Right forelimb (tissue), 1 donor: ENCODE measurements at regions not wholly inside any gene's neighbourhood (a gene's known extent, or its start where the extent isn't known, plus 50 kb on each side); places are given as distances from the start of the nearest gene placed in this dataset.
"Not testable (repeated sequence)": the region's sequence is repeated elsewhere in the genome, so short reads cannot be mapped to it uniquely, and the experiment has no call there.

Experiments used
- DNase-seq: peaks from one replicate; pipeline ENCODE4 v3.0.0-alpha.2; 2018

DNA sequence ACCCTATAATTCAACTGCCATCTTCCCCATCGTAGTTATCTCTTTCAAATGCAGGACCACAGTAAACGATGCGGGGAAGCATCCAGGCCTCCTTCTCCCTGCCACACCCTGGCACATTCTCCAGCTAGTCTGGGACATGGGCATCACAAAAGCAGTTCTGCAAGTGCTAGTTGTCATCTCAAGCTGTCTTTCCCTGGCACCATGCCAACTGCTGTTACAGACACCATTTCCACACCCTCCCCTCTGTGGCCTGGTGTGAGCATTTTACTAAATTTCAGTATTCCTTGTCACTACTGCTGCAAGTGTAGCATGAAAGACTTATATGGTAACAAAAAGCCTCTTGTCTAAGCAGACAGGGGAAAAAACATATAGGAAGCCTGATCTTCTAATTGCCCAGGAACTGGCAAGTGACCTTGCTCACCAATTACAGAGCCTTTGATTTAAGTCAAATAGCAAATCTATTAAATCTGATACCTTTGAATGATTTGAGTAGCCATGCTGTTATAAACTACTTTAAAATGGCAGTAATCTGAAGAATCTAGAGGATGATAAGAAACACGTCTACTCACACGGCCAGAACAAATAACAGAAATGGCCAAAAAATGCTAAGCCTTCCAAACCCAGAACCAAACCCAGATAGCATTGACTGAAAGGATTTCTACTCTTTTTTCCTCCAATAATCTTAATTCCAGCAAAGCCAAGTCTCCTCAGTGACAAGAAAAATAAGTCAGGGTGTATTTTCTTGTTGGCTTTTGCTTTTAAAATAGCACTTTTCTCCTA lies 179.0 kb downstream of the NUFIP1 start:
- no peak for DNase-seq

DNA sequence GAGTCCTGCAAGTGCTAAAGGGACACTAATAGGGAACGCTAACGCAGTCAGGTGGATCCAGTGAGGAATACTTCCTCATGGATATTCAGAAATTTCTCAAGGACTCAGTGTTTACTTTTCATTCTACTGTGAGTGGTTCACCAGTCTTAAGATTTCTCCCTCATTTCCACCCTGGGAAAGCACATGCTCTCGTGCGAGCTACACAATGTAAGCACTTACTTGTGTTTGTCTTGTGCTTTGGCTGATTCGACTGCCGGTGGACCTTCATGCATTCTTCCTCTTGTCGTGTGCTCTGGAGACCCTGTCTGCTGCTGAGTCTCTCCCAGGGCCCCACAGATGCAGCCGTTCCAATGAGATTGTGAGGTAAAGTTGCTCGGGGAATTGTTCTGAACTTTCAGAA lies 180.1 kb downstream of the NUFIP1 start:
- no peak for DNase-seq

DNA sequence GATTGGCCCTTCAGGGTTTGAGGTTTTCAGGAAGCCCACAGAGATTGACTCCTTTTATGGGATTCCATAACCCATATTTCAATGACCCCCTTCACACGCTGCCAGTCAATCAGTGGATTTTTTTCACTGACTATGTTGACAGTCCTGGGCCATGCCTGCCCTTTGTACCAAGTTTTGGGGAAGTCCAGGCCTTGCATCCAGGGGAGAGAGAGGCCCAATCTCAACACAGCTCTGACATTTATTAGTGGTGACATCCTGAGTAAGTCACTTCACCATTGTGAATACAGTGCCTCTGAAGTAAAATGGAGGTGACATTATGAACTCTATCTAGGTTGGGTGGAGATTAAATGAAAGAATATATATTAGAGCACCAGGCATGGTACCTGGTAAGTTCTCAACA lies 181.1 kb downstream of the NUFIP1 start:
- no peak for DNase-seq

DNA sequence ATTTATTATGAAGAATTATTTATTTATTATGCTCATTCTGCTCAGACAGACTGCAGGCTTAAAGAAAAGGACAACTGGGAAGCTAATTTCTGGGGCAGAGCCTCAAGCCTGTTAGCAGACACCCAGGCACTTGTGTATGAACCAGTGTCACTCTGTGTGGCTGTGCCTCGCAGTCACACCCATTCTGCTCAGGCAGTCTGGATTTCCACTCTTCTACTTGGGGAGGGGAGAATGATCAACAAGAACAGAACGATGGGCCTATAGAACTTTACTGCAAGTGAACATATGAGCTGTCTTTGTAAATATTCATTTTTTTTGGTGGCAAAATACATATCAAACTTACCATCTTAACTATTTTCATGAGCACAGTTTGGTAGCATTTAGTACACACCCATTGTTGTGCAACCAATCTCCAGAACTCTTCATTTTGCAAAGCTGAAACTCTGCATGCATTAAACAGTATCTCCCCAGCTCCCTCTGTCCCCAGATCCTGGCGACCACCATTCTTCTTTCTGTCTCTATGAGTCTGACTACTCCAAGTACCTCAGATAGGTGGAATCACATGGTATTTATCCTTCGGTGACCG lies 181.7 kb downstream of the NUFIP1 start:
- no peak for DNase-seq

DNA sequence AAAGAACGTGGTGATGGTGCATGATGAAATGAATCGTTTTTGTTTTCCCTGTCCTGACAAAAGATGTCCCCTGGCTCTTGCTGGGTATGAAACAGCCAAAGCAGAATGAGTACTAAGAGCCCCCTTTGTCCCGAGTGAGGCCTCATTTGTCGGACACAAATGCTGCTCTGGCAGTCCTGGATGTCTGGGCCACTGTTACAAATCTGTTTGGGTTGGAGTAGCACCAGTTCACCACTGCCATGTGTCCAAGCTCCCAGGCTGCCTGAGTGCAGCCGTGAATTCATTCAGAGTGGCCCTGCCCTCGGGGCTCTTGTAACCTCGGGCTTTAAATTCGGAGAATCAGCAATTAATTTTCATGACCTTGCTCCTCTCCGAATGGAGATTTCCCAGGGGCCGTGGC lies 182.4 kb downstream of the NUFIP1 start:
- DNase-seq, result no peak

DNA sequence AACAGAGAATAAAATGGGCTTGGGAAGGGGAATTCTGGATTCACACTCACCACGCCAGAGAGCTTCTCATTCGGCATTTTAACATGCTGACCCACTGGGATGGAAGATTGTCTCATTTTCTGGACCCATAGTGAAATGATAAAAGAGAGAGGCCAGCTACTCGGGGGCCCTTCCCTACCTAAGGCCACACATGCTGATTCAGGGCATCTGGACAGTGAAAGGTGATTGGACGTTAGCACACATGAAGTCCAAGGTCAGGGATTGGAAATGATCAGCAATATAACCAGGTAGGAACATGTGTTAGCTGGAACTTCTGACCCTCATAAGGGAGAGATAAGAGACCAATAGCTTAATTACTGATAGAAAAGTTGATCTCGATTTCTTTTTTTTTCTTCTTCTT lies 183.7 kb downstream of the NUFIP1 start:
- no peak for DNase-seq

DNA sequence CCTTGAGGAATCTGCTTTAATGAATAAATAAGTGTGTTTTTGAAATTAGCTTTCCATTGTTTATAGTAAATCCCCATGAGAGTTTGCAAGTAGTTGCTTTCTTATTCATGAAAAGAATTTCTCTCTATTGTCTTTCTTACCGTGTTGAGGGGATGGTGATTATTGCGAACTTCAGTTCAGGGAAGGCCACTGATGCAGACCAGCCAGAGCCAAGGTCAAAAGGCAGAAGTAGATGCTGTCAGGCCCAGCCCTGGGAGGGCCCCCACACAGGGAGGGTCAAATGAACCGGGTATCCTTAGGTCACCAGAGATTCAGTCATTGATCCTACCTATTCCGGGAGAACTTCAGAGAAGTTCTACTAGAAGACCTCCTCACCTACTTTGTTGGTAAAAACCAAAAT lies 185.9 kb downstream of the NUFIP1 start:
- DNase-seq, result no peak

DNA sequence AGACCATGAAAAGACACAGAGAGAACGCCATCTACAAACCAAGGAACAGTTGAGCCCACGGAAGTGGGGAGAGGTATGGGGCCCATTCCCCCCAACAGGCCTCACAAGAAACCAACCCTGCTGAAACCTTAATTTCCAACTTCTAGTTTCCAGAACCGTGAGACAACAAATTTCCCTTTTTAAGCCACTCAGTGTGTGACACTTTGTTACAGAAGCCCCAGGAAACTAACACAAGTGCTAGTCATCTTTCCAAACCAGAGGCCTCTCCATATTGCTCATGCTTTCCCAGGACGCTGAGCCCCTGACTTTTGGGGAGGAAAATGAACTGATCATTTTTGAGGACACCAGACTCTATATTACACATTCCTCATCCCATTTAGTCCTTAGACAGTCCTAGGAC lies 186.8 kb downstream of the NUFIP1 start:
- no peak for DNase-seq

DNA sequence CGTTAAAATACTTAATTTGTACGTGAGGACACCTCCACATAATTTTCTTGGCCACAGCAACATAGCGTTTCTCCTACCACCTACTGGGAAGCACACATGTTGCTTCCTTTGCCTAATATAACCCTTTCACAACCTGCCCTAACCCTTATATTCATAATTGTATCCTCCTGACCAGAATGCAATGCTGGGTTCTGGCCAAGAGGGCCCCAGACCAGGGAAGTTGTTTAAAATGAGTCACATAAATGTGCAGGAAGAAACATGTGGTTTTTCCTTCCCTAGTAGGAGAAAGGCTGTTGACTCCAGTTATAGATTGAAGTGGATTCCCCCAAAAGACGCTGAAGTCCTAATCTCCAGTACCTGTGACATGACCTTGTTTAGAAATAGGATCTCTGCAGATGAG lies 187.3 kb downstream of the NUFIP1 start:
- no peak for DNase-seq

DNA sequence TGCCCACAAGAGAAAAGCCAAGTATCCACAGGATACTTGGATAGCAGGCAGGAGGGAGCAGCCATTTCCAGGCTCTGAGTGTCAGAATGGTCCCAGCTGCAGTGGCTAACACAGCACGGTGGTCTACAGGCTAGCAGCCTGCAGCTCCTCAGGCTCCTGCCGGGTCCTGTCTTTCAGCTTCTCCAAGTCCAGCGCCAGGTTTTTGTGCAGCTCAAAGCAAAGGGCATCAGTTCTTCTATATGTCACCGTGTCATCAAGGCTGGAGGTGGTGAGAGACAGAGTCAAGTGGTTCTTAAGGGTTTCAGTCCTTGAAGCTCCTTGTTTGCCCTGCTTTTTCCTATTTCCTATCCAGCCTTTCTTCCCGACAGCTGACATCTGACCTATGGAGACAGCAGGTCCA lies 188.6 kb downstream of the NUFIP1 start:
- no peak for DNase-seq

DNA sequence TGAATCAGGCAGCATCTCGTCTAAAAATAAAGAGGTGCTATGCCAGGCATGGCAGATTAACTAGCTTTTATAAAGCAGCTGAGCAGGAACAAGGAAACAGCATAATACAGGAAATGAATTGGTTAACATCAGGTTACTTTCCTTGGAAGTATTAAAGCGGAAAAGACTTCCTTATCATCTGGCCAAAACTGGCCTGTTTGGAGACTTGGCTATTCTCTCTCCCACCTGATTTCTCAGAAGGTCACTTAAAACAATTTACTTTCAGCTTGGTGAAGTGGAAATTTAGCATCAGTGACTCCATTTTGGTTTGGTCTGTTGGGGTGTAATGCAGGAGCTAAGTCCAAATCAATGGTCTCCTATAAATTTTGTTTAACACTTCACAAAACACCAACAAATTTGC lies 191.6 kb downstream of the NUFIP1 start:
- no peak for DNase-seq

DNA sequence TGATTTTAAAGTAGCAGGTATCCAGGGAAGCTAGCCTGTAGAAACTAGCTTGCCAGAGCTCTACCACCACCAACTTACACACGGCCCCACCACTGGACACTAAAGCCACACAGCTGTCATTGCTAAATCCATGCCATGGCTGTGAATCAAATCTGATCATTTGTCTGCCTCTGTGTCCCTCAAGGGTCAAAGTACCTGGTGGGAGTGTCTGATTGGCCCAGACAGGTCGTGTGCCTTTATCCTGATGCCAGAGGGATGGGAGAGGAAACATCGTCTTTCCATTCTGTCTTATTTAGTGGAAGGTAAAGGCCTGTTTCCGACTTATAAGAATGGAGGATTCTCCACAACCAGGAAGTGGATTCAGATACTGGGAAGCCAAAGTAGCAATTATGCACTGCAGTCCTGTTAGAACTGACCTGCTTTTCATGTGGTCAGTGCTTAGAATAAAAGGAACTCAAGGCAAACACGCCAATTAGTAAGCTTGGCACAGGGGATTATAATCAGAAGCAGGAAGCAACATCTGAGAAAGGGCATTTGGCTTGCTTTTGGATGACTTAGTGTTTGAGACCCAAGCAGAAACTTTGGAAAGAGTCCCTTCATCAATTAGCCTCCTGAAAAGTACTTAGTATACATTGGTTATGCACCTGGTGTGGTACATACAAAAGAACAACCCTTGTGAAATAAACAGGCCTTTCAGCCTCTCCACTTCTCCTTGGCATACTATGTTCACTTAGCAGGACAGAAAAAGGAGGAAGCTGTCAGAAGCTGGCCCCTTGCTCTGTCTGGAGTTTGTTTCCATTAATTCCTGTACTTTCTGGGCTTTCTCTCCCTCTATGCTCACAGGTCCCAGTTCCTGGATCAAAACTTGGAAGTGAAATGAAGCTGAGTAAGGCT lies 192.4 kb downstream of the NUFIP1 start:
- DNase-seq, result no peak

DNA sequence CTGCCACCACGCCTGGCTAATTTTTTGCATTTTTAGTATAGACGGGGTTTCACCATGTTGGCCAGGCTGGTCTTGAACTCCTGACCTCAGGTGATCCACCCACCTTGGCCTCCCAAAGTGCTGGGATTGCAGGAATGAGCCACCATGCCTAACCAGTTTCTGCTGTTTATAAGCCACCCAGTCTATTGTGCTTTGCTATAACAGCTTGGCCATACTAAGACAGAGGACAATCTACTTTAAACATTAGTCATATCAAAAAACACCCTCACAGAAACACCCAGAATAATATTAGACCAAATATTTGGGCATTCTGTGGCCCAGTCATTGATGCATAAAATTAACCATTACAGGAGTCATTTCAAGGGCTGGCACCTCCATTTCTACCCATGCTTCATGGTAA lies 193.2 kb downstream of the NUFIP1 start:
- not testable (repeated sequence) for DNase-seq

DNA sequence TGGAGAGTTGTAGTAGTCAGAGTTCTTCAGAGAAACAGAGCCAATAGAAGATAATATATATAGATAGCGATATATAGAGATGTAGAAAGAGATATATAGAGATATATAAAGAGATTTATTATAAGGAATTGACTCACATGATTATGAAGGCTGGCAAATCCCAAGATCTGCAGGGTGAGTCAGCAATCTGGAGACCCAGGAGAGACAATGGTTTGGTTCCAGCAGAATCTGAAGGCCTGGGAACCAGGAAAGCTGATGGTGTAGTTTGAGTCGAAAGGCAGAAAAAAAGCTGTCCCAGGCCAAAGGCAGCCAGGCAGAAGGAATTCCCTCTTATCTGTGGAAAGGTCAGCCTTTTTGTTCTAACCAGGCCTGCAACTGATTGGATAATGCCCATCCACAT lies 194.1 kb downstream of the NUFIP1 start:
- DNase-seq, result no peak

DNA sequence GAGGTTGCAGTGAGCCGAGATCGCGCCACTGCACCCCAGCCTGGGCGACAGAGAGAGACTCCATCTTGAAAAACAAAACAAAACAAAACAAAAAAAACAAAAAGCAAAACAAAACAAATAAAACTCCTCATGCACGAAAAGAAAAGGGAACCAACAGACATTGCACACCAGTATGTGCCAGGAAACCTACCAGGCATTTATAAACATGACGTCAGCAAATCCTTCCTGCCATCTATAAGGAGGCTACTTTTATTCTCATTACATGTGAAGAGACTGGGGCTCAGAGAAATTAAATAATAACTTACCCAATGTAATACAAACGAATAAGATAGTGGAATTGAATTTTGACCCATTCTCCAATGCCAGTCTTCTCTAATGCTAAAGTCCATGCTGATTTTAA lies 197.2 kb downstream of the NUFIP1 start:
- DNase-seq, result no peak

DNA sequence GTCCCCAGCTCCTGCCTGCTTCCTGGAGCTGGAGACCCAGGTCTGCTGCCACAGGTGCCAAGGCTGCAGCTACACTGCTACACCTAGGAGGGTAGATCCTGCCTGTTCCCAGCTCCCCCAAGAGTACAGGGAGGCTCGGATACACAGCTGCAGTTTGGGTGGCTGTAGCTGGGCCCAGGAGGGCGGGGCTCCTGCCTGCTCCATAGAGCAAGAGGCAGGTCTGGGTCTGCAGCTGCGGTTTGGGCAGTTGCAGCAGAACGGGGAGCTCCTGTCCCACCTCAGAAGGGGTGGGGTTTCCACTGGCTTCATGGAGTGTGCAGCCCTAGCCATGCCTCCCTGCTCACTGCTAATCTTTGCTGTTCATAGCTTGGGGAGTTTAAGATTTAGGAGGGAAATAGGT lies 199.0 kb downstream of the NUFIP1 start:
- DNase-seq, result no peak

DNA sequence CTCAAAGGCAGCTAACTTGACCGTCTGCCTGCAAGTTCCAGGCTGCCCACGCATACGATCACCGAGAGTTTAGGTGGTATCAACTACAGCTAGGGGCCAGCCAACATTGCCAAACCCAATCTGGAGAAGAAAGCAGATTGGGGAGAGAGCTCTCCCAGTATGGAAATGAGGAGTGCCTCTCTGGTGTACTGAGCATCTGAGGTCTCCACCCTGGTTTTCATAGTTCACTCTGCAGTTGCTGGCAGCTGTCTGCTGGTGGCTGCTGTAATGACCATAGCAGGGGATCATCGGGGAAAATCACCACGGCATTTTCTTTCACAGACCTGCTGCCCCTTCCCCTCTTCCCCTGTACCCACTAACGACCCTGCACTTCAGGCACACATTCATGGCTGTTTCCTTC lies 201.7 kb downstream of the NUFIP1 start:
- DNase-seq, result no peak

DNA sequence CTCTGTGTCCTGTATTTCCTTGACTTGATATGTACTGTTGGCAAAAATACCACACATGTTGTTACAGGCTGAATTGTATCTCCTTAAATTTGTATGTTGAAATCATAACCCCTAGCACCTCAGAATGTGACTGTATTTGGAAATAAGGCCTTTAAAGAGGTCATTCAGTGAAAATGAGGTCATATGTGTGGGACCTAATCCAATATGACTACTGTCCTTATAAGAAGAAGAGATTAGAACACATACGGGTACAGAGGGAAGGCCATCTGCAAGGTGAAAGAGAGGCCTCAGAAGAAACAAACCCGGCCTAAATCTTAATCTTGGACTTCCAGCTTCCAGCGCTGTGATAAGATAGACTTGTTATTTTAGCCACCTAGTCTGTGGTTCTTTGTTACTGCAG lies 202.5 kb downstream of the NUFIP1 start:
- DNase-seq, result no peak

DNA sequence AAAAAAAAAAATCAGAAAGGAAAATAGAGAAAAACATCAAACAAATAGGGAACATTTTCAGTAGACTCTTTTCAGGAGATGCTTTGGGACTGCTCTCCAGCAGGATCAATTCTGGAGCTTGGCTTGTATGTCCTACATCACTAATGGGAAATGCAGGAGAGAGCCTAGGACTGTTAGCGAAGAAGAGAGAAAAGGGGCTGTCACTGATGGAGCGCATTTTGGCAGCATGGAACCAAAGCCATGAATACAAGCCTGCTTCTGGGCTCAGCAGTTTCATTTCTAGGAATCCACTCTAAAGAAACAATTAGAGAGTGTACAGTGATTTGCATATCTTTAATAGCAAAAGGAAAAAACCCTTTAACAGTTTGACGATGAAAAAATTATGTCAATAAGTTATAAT lies 203.9 kb downstream of the NUFIP1 start:
- no peak for DNase-seq

DNA sequence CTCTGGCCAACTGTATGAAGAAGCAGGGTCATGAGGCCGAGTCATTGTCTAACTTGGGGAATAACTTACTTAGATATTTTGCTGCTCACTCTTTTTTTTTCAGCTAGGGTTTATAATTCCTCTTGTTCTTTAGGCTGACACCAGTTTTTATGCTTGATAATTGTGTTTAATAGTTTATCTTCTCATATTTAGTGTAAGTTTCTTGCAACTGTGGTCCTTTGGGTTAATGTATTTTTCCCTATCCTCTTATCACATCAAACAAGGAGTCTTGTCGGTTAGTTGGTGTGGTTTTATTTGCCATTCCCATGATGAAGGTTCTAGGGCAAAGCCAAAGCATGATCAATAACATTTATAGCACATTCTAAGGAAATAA lies 204.6 kb downstream of the NUFIP1 start:
- no peak for DNase-seq

DNA sequence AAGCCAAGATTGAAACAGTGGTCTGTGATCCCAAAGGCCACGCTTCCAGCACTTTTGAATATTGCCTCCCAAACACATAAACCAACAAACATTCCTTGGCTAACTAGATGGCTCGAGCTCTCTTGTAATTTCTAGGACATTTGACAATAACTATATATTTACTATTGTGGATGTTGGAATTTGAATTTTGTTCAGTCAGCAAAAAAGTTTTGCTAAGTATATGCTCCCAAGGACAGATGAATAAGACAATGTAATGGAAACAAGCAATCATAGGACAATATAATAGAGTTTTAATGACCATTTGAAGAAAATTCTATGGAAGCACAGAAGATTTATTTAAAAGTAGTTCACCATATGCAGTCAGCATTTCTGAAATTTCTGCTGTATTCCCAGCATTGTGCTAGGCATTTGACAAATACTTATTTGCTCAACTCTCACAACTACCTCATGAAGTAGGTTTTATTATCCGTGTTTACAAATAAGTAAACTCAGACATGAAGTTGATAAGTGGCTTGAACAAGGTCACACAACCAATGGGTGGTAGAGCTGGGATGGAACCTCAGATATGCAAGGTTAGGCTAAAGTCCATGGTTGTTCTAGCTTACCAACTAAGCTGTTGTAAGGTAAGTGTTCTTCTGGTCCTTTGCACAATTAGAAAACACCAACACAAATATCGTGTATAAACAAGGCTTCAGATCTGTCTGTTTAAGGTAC lies 205.1 kb downstream of the NUFIP1 start:
- no peak for DNase-seq

DNA sequence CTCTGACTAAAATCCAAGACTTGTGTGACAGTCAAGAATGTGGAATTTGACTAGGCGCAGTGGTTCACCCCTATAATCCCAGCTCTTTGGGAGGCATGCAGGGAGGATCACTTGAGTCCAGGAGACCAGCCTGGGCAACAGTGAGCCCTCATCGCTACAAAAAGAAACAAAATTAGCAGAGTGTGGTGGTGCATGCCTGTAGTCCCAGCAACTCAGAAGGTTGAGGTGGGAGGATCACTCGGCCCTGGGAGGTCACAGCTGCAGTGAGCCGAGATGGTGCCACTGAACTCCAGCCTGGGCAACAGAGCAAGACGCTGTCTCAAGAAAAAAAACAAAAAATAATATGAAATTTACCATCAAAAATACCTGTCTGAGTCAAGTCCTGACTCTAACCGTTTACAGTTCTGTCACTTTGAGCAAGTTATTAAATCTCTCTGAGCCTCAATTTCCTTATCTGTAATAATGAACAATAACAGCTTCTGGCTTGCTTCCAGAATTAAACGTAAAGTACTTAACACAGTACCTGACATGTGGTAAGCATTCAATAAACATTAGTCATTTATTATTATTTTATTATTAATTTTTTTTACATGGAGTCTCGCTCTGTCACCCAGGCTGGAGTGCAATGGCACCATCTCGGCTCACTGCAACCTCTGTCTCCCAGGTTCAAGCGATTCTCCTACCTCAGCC lies 204.6 kb upstream of the TSC22D1 start:
- no peak for DNase-seq
